Activated naive CD4-positive, alpha-beta T cell treated with anti-CD3 and anti-CD28 coated beads for 36 hours (primary cell): ENCODE measurements at regions not wholly inside any gene's neighbourhood (a gene's known extent, or its start where the extent isn't known, plus 50 kb on each side); places are given as distances from the start of the nearest gene placed in this dataset.
"Not testable (repeated sequence)": the region's sequence is repeated elsewhere in the genome, so short reads cannot be mapped to it uniquely, and the experiment has no call there.

Experiments used
- CTCF ChIA-PET: fragments of 350-600 bp; sonication (Branson Sonifier 250); formaldehyde crosslinking; loops from one replicate; lab custom pipeline; 2021; ENCODE audit warnings: antibody characterized with exemption; lab: Charles Lee
- DNase-seq: peaks from one replicate; pipeline ENCODE4 v3.0.0-alpha.2; 2020
- H3K27ac Mint-ChIP-seq: one replicate; pipeline ENCODE4 v1.8.0; 2021; ENCODE audit warnings: mild to moderate bottlenecking, mixed read lengths
- H3K27me3 Mint-ChIP-seq: one replicate; pipeline ENCODE4 v1.8.0; 2021; ENCODE audit warnings: low read depth, mixed read lengths
- H3K36me3 Mint-ChIP-seq: one replicate; pipeline ENCODE4 v1.8.0; 2021; ENCODE audit warnings: low read depth, mixed read lengths
- H3K4me1 Mint-ChIP-seq: one replicate; pipeline ENCODE4 v1.8.0; 2021; ENCODE audit warnings: low read depth, mixed read lengths
- H3K4me3 Mint-ChIP-seq: one replicate; pipeline ENCODE4 v1.8.0; 2021; ENCODE audit warnings: mild to moderate bottlenecking, moderate library complexity, mixed read lengths
- H3K9me3 Mint-ChIP-seq: one replicate; pipeline ENCODE4 v1.8.0; 2021; ENCODE audit warnings: mixed read lengths
- intact Hi-C: fragments of 100-400 bp; cut with micrococcal nuclease; formaldehyde crosslinking; loops from one replicate; pipeline ENCODE4 v1.15.1; 2023

DNA sequence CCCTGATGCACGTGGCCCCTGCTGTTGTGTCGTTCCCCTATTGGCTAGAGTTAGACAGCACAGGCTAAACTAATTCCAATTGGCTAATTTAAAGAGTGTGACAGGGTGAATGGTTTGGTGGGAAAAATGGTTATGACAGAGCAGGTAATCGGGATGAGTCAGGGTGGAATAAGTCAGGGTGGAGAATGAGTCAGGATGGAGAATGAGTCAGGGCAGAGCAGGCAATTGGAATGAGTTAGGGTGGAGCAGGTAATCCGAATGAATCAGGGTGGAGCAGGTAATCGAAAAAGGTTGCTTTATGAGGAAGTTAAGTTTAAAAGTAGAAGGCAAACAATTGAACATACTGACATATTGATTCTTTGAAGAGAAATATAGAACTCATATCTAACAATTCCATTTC, 89.0 kb upstream of the HGF start:
- CTCF ChIA-PET, intact Hi-C loops: not testable (repeated sequence)

GRCh38 chr7:81857385-81857784, 87.5 kb upstream of the HGF start:
- DNase-seq = no peak
- no peak overlapping the region for H3K4me3 Mint-ChIP-seq
- peaks cover 7% of the 10 kb centered on the region for H3K9me3 Mint-ChIP-seq
- intact Hi-C loops = no loop called here
- no peaks in the 10 kb centered on the region for H3K27me3 Mint-ChIP-seq
- no peaks in the 10 kb centered on the region for H3K4me1 Mint-ChIP-seq
- CTCF ChIA-PET = interaction anchor here (1.2 kb wide), 1 partner anchor 14 kb away, joined by 3 read pairs; no protein-coding TSS in a partner anchor
- H3K36me3 Mint-ChIP-seq = no peaks in the 10 kb centered on the region
- H3K27ac Mint-ChIP-seq = no peak overlapping the region

More for the DNA sequence above, 89.0 kb upstream of the HGF start:
- not testable (repeated sequence) for H3K9me3 Mint-ChIP-seq, H3K27ac Mint-ChIP-seq, H3K36me3 Mint-ChIP-seq, H3K4me3 Mint-ChIP-seq, DNase-seq, H3K4me1 Mint-ChIP-seq, H3K27me3 Mint-ChIP-seq

DNA sequence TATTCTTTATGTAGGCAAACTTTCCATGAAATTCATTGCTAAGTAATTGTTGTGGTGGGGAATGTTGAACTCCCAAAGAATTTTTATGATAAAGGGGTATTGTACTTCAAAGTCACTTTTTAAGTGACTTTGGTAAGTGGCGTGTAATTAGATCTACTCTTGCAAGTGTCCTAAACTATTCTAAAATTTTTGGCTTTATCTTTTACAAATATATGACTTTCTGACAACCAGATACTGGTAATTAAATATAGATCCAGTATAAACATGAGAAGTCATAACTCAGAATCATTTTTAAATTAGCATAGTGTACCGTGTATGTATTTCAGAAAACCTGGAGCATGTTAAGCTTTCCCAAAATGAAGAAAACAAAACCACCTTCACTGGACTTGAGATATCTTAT, 84.7 kb upstream of the HGF start:
- no peaks in the 10 kb centered on the region for H3K4me1 Mint-ChIP-seq
- H3K9me3 Mint-ChIP-seq = peaks cover 5% of the 10 kb centered on the region
- H3K36me3 Mint-ChIP-seq = no peaks in the 10 kb centered on the region
- no peaks in the 10 kb centered on the region for H3K27me3 Mint-ChIP-seq
- CTCF ChIA-PET = no interaction called here
- DNase-seq = no peak
- no peak overlapping the region for H3K27ac Mint-ChIP-seq
- H3K4me3 Mint-ChIP-seq = no peak overlapping the region
- intact Hi-C loops = no loop called here

- Mint-ChIP-seq H3K9me3 (peaks cover 2% of the 10 kb centered on the region), H3K27ac (no peak overlapping the region), H3K4me3 (no peak overlapping the region), H3K27me3 (no peaks in the 10 kb centered on the region), H3K4me1 (no peaks in the 10 kb centered on the region), H3K36me3 (no peaks in the 10 kb centered on the region)
- CTCF ChIA-PET = no interaction called here
- DNase-seq = no peak
- intact Hi-C loops = no loop called here
These were observed 82.9 kb upstream of the HGF start for GRCh38 chr7:81852701-81853100.

DNA sequence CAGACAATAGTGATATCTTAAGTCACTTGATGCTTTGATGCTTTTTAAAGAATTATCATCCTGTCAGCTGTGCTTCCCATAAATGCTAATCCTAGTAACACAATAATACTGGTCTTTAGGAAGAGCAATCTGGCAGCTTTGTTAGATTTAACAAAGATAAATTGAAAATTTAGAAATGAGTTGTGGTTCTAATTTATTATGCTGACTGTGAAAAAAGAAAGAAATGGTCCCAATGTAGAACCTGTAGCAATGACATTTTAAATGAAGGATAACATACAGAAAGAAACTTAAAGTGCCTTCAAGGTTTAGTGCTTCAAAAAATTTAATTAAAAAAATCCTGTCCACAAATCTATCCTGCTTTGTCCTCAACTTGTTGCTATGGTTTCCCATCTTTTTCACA, 81.6 kb upstream of the HGF start:
- H3K27ac Mint-ChIP-seq = no peak overlapping the region
- H3K4me1 Mint-ChIP-seq = no peaks in the 10 kb centered on the region
- H3K27me3 Mint-ChIP-seq = no peaks in the 10 kb centered on the region
- peaks cover 5% of the 10 kb centered on the region for H3K9me3 Mint-ChIP-seq
- H3K4me3 Mint-ChIP-seq = no peak overlapping the region
- intact Hi-C loops = no loop called here
- DNase-seq = no peak
- H3K36me3 Mint-ChIP-seq = no peaks in the 10 kb centered on the region
- CTCF ChIA-PET = no interaction called here

DNA sequence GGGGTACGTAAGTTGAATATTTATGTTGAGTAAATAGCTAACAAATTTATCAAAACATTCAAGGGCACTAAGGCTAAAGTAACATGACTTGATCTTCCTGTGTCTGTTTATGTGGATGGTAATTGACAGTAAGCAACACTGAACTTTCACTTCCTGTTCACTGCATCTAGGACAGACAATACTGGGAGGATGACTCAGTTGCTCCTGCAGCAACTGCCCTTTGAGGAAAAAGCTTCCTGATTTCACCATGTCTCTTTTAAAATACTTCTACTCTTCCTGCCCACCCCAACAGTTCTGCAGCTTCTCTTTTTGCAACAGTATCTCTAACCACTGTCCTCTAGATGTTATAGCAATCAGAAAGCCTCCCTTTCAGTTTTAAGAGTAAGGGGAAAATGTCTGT, 76.6 kb upstream of the HGF start:
- Mint-ChIP-seq H3K27me3 (no peaks in the 10 kb centered on the region), H3K9me3 (peaks cover 6% of the 10 kb centered on the region), H3K4me1 (no peaks in the 10 kb centered on the region), H3K4me3 (no peak overlapping the region), H3K36me3 (no peaks in the 10 kb centered on the region), H3K27ac (no peak overlapping the region)
- CTCF ChIA-PET = no interaction called here
- DNase-seq = no peak
- intact Hi-C loops = no loop called here

DNA sequence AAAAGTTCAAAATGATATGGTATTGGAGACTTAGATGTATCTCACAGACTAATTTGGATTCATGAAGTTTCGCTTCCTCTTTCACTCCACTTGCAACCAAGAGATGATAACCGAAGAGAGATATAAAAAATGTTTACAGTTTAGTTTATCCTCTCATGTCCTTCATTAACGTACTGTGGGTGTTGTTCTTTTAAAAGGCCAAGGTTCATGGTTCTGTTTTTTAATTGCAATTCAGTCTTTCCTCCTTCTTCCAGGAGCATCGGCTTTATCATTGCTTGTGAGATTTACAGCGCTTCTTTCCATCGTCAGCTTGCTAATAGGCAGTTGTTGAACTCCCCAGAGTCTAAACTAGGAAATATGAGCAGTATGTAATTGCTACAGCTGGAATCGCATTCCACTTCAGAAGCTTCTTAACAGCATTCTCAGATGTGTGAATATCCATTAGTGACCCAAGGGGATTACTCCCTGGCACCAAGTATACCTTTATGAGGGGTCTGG, 75.9 kb upstream of the HGF start:
- Mint-ChIP-seq H3K4me3 (no peak overlapping the region), H3K36me3 (no peaks in the 10 kb centered on the region), H3K4me1 (no peaks in the 10 kb centered on the region), H3K27me3 (no peaks in the 10 kb centered on the region), H3K27ac (no peak overlapping the region), H3K9me3 (peaks cover 6% of the 10 kb centered on the region)
- no peak for DNase-seq
- CTCF ChIA-PET = no interaction called here
- intact Hi-C loops = no loop called here

DNA sequence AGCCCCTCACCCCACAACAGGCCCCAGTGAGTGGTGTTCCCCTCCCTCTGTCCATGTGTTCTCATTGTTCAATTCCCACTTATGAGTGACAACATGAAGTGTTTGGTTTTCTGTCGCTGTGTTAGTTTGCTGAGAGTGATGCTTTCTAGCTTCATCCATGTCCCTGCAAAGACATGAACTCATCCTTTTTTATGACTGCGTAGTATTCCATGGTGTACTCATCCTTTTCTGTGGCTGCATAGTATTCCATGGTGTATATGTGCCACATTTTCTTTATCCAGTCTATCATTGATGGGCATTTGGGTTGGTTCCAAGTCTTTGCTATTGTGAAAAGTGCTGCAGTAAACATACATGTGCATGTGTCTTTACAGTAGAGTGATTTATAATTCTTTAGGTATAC, 73.8 kb upstream of the HGF start:
- H3K9me3 Mint-ChIP-seq, H3K36me3 Mint-ChIP-seq, H3K4me3 Mint-ChIP-seq, H3K27ac Mint-ChIP-seq, intact Hi-C loops, H3K4me1 Mint-ChIP-seq, DNase-seq, H3K27me3 Mint-ChIP-seq: not testable (repeated sequence)
- CTCF ChIA-PET = interaction anchor here (0.9 kb wide), 1 partner anchor 14 kb away, joined by 3 read pairs; no protein-coding TSS in a partner anchor

DNA sequence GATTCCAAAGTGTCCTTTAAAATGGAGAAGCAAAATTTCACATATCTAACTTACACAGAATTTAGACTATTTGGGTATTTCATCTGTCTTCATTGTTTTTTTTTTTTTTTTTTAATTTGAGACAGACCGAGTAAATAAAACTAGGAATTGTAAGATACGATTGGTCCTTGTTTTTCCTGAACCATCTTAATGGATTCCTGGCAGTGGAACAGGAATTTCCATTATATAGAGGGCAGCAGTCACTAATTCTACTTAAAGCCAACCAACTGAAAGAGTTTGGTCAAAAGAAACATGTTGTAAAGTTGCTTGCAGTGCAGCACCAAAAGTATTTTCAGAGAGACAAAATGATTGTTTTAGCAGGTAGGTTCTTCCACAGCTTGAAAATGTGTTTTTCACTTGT, 72.5 kb upstream of the HGF start:
- peaks cover 8% of the 10 kb centered on the region for H3K9me3 Mint-ChIP-seq
- H3K4me3 Mint-ChIP-seq = no peak overlapping the region
- no peaks in the 10 kb centered on the region for H3K4me1 Mint-ChIP-seq
- intact Hi-C loops = no loop called here
- H3K27ac Mint-ChIP-seq = no peak overlapping the region
- H3K36me3 Mint-ChIP-seq = no peaks in the 10 kb centered on the region
- CTCF ChIA-PET = no interaction called here
- no peaks in the 10 kb centered on the region for H3K27me3 Mint-ChIP-seq
- no peak for DNase-seq

DNA sequence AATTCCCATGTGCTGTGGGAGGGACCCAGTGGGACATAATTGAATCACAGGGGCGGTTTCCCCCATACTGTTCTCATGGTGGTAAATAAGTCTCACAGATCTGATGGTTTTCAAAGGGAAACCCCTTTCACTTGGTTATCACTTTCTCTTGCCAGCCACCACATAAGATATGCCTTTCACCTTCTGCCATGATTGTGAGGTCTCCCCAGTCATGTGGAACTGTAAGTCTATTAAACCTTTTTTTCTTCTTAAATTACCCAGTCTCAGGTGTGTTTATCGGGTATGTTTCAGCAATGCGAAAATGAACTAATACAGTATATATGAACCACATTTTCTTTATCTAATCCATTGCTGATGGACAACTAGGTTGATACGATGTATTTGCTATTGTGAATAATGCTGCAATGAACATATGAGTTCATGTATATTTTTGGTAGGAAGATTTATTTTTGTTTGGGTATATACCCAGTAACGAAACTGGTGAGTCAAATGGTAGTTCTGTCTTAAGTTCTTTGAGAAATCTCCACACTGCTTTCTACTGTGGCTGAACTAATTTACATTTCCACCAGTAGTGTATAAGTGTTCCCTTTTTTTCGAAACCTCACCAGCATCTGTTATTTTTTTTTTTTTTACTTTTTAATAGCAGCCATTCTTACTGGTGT, 70.0 kb upstream of the HGF start:
- CTCF ChIA-PET = no interaction called here
- Mint-ChIP-seq H3K27me3 (no peaks in the 10 kb centered on the region), H3K4me1 (no peaks in the 10 kb centered on the region), H3K4me3 (no peak overlapping the region), H3K36me3 (no peaks in the 10 kb centered on the region), H3K27ac (no peak overlapping the region), H3K9me3 (peaks cover 7% of the 10 kb centered on the region)
- no peak for DNase-seq
- intact Hi-C loops = no loop called here

DNA sequence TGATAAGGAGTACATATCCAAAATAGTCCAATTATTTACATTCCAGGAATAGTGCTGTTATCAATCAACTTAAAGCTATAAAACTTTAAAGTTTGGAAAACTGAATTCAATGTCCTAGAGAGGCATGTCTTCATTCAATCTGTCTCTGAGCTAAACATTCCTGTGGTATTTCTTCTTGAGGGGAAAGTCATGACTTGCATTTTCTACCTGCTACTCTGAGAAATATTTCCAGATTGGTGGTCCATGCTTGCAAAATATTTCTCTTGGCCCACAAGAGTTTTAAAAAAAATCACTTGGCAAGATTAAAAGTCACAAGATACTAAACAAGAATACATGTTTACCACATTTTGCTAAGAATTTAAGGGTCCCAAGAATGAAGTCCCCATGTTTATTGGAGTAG, 63.6 kb upstream of the HGF start:
- no peak for DNase-seq
- Mint-ChIP-seq H3K27ac (no peak overlapping the region), H3K4me3 (no peak overlapping the region), H3K27me3 (no peaks in the 10 kb centered on the region), H3K36me3 (no peaks in the 10 kb centered on the region), H3K4me1 (no peaks in the 10 kb centered on the region), H3K9me3 (peaks cover 14% of the 10 kb centered on the region)
- CTCF ChIA-PET = no interaction called here
- intact Hi-C loops = no loop called here

DNA sequence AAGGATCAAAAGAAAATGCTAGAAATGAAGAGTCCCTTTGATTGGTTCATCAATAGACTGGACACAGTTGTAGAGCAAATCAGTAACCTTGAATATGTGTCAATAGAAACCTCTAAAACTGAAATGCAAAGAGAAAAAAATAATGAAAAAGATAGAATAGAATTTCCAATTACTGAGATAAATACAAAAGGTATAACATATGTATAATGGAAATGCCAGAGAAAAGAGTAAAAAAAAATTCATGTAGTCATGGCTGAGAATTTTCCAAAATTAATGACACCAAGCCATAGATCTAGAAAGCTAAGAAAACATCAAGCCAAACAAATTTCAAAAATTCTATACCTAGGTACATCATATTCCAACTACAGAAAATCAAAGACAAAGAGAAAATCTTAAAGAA, 62.0 kb upstream of the HGF start:
- H3K4me1 Mint-ChIP-seq = no peaks in the 10 kb centered on the region
- no peak for DNase-seq
- no peak overlapping the region for H3K27ac Mint-ChIP-seq
- intact Hi-C loops = no loop called here
- peaks cover 14% of the 10 kb centered on the region for H3K9me3 Mint-ChIP-seq
- H3K4me3 Mint-ChIP-seq = no peak overlapping the region
- H3K36me3 Mint-ChIP-seq = no peaks in the 10 kb centered on the region
- CTCF ChIA-PET = no interaction called here
- H3K27me3 Mint-ChIP-seq = no peaks in the 10 kb centered on the region

DNA sequence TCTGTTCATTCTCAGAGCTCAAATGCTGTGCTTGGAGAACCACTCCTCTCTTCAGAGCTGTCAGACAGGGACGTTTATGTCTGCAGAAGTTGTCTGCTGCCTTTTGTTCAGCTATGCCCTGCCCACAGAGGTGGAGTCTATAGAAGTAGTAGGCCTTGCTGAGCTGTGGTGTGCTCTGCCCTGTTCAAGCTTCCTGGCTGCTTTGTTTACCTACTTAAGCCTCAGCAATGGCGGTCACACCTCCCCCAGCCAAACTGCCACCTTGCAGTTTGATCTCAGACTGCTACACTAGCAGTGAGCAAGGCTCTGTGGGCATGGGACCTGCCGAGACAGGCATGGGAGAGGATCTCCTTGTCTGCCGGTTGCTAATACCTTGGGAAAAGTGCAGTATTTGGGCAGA, 59.7 kb upstream of the HGF start:
- H3K27me3 Mint-ChIP-seq, CTCF ChIA-PET, intact Hi-C loops: not testable (repeated sequence)

More for the DNA sequence above, 59.7 kb upstream of the HGF start:
- H3K4me3 Mint-ChIP-seq, DNase-seq, H3K36me3 Mint-ChIP-seq, H3K4me1 Mint-ChIP-seq, H3K27ac Mint-ChIP-seq: not testable (repeated sequence)
- peaks cover 12% of the 10 kb centered on the region for H3K9me3 Mint-ChIP-seq
